Activated naive CD4-positive, alpha-beta T cell treated with anti-CD3 and anti-CD28 coated beads, Interleukin-2, amount 50 U/mL, for 24 hours (primary cell): ENCODE measurements at regions not wholly inside any gene's neighbourhood (a gene's known extent, or its start where the extent isn't known, plus 50 kb on each side); places are given as distances from the start of the nearest gene placed in this dataset.
"Not testable (repeated sequence)": the region's sequence is repeated elsewhere in the genome, so short reads cannot be mapped to it uniquely, and the experiment has no call there.

Experiments
- H3K27ac Mint-ChIP-seq: one replicate; pipeline ENCODE4 v1.8.0; 2021; ENCODE audit warnings: mild to moderate bottlenecking, mixed read lengths
- H3K27me3 Mint-ChIP-seq: one replicate; pipeline ENCODE4 v1.8.0; 2021; ENCODE audit warnings: mixed read lengths
- H3K36me3 Mint-ChIP-seq: one replicate; pipeline ENCODE4 v1.8.0; 2021; ENCODE audit warnings: mixed read lengths
- H3K4me1 Mint-ChIP-seq: one replicate; pipeline ENCODE4 v1.8.0; 2021; ENCODE audit warnings: mixed read lengths
- H3K4me3 Mint-ChIP-seq: one replicate; pipeline ENCODE4 v1.8.0; 2021; ENCODE audit warnings: mild to moderate bottlenecking, mixed read lengths
- H3K9me3 Mint-ChIP-seq: one replicate; pipeline ENCODE4 v1.8.0; 2021; ENCODE audit warnings: mixed read lengths

GRCh38 chr1:60668585-60668984, 413.8 kb upstream of the NFIA start:
- Mint-ChIP-seq H3K36me3 (no peaks in the 10 kb centered on the region), H3K27ac (no peak overlapping the region), H3K4me3 (no peak overlapping the region), H3K9me3 (no peaks in the 10 kb centered on the region), H3K27me3 (peaks cover 3% of the 10 kb centered on the region), H3K4me1 (no peaks in the 10 kb centered on the region)

DNA sequence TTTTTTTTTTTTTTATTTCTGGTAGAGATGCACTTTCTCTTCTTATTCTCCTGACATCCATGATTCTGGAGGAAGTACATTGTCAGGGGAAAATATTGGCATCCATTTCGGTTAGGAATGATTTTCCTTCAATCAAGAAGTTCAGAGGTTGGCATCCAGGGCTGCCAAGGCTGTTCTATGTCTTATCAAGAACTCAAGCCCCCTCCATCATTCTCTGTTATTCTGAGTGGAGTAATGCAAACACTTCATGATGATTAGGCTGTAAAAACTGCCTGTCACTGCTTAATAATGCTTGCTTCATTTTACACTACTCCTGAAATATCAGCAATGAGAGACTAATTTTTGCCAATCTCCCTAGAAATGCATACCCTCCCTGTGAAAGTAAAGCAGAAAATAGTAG, 417.1 kb upstream of the NFIA start:
- Mint-ChIP-seq H3K4me3 (no peak overlapping the region), H3K9me3 (no peaks in the 10 kb centered on the region), H3K27me3 (peaks cover 3% of the 10 kb centered on the region), H3K27ac (no peak overlapping the region), H3K36me3 (no peaks in the 10 kb centered on the region), H3K4me1 (no peaks in the 10 kb centered on the region)

DNA sequence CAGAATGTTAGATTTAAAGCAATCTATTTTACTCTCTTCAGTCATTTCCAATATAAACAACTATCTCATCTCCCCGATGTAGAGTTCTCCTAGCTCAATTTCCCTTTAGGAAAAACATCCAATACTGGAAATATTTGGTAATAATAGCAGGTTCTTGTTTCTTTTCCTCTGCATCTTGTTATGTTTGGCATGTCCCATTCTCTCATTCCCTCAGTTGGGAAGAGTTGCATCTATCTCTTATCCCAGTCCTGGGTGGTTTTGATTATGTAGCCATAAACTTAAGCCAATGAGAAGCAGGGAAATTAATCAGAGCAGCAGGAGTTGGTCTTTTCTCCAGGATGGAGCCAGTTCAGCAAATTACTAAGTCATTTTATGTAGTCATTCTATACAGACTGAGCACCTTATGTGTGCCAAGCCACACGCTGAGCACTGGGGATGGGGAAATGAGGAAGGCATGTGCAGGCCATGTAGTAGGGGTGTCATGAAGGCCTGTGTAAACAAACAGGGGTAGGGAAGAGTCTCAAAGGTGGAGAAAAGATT, 418.2 kb upstream of the NFIA start:
- no peaks in the 10 kb centered on the region for H3K9me3 Mint-ChIP-seq
- H3K4me1 Mint-ChIP-seq: no peaks in the 10 kb centered on the region
- H3K4me3 Mint-ChIP-seq: no peak overlapping the region
- H3K27ac Mint-ChIP-seq: no peak overlapping the region
- H3K27me3 Mint-ChIP-seq: no peaks in the 10 kb centered on the region
- no peaks in the 10 kb centered on the region for H3K36me3 Mint-ChIP-seq

DNA sequence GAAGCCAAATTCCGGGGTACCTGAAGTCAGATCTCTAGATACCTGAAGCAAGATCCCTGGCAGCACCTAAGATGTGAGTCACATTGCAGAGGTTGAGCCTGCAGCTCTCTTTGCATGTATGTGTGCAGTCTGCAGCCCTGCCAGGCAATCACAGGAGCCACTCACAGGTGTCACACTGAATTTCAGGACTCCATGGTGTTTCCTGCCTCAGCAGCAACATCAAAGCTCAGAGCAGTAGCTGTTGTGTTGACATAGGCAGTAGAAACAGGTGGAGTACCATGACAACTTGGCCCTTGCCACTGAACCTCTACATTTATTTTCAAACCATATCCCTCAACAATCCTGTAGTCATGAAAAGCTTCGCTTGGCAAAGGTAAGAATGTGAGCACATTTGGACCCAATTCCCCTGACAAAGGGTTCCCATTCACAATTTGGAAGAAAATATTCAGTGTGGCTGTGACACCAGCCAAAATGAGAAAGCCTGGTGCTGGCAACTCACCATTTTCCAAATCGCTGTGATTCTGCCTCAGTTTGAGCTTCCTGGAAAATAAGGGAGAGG, 419.8 kb upstream of the NFIA start:
- Mint-ChIP-seq H3K36me3 (no peaks in the 10 kb centered on the region), H3K9me3 (no peaks in the 10 kb centered on the region), H3K4me3 (no peak overlapping the region), H3K27me3 (no peaks in the 10 kb centered on the region), H3K4me1 (no peaks in the 10 kb centered on the region), H3K27ac (no peak overlapping the region)

DNA sequence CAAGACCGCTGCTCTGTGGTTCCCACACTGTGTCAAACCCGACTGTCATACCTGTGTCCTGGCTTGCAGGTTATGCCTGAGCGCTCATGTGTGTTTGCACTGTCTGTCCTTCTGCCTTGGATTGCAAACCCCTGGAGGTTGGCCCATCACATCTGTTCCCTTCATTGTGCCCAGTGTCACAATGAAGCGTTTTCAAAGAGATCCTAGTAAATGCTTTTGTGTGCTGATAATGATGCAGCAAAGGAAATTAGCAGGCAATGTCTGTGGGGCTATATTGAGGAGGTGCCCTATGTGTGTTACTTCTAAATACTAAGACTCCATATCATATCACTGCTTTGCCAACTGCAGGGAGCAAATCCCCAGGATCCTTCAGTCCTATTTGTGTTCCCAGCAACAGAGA, 424.4 kb upstream of the NFIA start:
- peaks cover 4% of the 10 kb centered on the region for H3K9me3 Mint-ChIP-seq
- no peak overlapping the region for H3K27ac Mint-ChIP-seq
- H3K27me3 Mint-ChIP-seq: no peaks in the 10 kb centered on the region
- no peaks in the 10 kb centered on the region for H3K4me1 Mint-ChIP-seq
- no peaks in the 10 kb centered on the region for H3K36me3 Mint-ChIP-seq
- no peak overlapping the region for H3K4me3 Mint-ChIP-seq

- no peaks in the 10 kb centered on the region for H3K36me3 Mint-ChIP-seq
- H3K4me1 Mint-ChIP-seq: no peaks in the 10 kb centered on the region
- no peak overlapping the region for H3K4me3 Mint-ChIP-seq
- no peak overlapping the region for H3K27ac Mint-ChIP-seq
- no peaks in the 10 kb centered on the region for H3K27me3 Mint-ChIP-seq
- peaks cover 4% of the 10 kb centered on the region for H3K9me3 Mint-ChIP-seq
Observed at GRCh38 chr1:60655679-60656355, 426.5 kb upstream of the NFIA start.

DNA sequence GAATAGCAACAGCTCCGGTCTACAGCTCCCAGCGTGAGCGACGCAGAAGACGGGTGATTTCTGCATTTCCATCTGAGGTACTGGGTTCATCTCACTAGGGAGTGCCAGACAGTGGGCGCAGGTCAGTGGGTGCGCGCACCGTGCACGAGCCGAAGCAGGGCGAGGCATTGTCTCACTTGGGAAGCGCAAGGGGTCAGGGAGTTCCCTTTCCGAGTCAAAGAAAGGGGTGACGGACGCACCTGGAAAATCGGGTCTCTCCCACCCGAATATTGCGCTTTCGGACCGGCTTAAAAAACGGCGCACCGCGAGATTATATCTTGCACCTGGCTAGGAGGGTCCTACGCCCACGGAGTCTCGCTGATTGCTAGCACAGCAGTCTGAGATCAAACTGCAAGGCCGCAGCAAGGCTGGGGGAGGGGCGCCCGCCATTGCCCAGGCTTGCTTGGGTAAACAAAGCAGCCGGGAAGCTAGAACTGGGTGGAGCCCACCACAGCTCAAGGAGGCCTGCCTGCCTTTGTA, 442.3 kb upstream of the NFIA start:
- H3K27ac Mint-ChIP-seq, H3K36me3 Mint-ChIP-seq, H3K4me3 Mint-ChIP-seq, H3K4me1 Mint-ChIP-seq, H3K27me3 Mint-ChIP-seq, H3K9me3 Mint-ChIP-seq: not testable (repeated sequence)

DNA sequence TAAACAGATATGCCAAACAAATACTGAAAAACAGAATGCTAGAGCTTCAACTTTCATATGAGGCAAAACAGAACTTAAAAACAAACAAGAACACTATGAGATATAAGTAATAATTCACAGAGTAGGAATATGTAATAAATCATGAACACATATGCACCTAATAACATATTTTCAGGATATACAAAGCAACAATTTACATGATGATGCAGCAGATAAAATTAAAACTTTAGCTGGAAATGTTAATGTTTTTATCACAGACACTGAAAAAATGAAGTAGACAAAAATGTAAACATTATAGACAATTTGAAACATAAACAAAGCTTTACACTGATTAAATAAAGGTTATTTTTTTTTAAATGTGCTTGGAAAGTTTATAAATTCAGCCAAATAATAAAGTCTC, 443.1 kb upstream of the NFIA start:
- H3K9me3 Mint-ChIP-seq: no peaks in the 10 kb centered on the region
- no peaks in the 10 kb centered on the region for H3K36me3 Mint-ChIP-seq
- no peak overlapping the region for H3K4me3 Mint-ChIP-seq
- H3K27me3 Mint-ChIP-seq: peaks cover 2% of the 10 kb centered on the region
- no peaks in the 10 kb centered on the region for H3K4me1 Mint-ChIP-seq
- H3K27ac Mint-ChIP-seq: peak overlapping the region; percentile 23

GRCh38 chr1:60637651-60638050, 444.7 kb upstream of the NFIA start:
- Mint-ChIP-seq H3K27ac (no peak overlapping the region), H3K27me3 (peaks cover 2% of the 10 kb centered on the region), H3K9me3 (no peaks in the 10 kb centered on the region), H3K4me3 (no peak overlapping the region), H3K4me1 (no peaks in the 10 kb centered on the region), H3K36me3 (no peaks in the 10 kb centered on the region)

DNA sequence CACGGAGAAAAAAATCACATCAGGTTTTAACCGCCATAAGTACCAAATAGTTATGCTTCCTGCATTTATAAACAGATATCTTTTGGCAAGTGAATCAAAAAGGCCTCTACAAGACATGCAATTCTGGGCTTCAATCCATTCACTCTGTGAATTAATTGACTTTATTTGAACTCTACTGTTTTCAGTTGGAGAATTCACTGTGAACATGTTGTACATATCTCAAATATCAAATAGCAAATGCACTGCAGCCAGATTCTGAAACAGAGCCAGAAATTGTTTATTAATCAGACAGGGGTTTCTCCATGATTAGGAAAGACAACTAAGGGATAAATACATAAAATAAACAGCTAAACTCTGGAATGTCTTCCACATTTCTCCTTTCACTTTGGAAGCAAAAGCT, 445.4 kb upstream of the NFIA start:
- Mint-ChIP-seq H3K36me3 (no peaks in the 10 kb centered on the region), H3K4me1 (no peaks in the 10 kb centered on the region)

DNA sequence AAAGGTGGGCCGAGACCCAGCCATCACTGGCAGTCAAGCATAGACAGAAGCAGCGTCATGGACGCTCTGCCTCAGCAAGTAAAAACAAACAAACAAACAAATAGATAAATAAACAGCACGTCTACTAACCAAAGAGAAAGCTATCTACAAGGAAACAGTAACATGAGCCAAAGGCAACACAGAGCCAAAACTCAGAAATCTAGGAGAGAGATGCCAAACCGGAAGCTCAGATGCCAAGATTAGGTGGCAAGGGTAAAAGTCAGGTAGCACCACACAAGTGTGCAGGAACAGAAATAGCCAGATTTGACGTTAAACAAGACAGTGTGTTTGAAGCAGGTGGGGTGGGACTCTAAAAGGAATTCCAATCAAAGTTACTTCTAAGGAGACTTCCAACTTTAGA, 448.3 kb upstream of the NFIA start:
- H3K4me1 Mint-ChIP-seq: no peaks in the 10 kb centered on the region
- no peaks in the 10 kb centered on the region for H3K36me3 Mint-ChIP-seq
- peaks cover 2% of the 10 kb centered on the region for H3K27me3 Mint-ChIP-seq
- H3K9me3 Mint-ChIP-seq: peaks cover 5% of the 10 kb centered on the region
- no peak overlapping the region for H3K4me3 Mint-ChIP-seq
- H3K27ac Mint-ChIP-seq: no peak overlapping the region

More for the DNA sequence above, 445.4 kb upstream of the NFIA start:
- Mint-ChIP-seq H3K4me3 (no peak overlapping the region), H3K27ac (no peak overlapping the region), H3K9me3 (no peaks in the 10 kb centered on the region), H3K27me3 (peaks cover 2% of the 10 kb centered on the region)

DNA sequence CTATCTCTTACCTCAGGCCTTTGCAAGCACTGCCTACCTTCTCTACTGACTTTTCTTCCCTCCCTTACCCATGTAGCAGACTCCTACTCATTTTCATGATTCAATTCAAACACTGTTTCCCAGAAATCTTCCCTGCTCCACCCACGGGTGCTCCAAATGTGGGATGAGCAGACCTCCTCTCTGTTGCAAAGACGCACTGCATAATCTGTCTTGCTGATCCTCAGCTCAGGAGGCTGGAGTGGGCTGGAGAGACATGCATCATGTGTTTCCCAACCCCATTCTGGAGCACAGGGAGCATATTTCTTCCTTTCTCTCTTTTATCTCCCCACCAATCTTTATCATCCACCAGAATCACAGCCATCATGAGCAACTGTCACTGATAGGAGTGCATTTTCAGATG, 459.9 kb upstream of the NFIA start:
- Mint-ChIP-seq H3K27ac (no peak overlapping the region), H3K4me3 (no peak overlapping the region), H3K4me1 (no peaks in the 10 kb centered on the region), H3K36me3 (no peaks in the 10 kb centered on the region), H3K27me3 (peaks cover 12% of the 10 kb centered on the region), H3K9me3 (no peaks in the 10 kb centered on the region)

DNA sequence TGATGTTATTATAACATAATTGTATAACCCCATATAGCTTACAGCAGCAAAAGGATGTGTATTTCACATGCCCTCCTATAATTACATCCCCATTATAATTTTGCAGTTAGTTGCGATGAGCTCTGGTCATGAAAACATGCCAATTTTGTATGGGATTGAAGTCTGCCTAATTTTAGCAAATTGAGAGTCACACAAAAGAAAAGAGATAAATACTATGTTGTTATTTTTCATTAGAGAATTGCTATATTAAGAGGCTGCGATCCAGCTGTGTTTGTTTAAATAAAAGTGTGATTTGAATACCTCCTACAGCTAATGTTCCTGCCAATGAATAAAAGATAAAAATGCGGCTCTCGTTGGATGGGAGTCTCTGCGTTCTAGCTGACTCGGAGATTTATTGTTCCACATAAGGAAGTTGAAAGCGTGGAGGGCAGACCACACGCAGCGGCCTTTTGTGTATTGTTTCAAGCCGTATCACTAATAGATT, 461.0 kb upstream of the NFIA start:
- no peak overlapping the region for H3K27ac Mint-ChIP-seq
- H3K9me3 Mint-ChIP-seq: no peaks in the 10 kb centered on the region
- H3K27me3 Mint-ChIP-seq: peaks cover 15% of the 10 kb centered on the region
- H3K4me3 Mint-ChIP-seq: no peak overlapping the region
- no peaks in the 10 kb centered on the region for H3K36me3 Mint-ChIP-seq
- no peaks in the 10 kb centered on the region for H3K4me1 Mint-ChIP-seq

- Mint-ChIP-seq H3K27me3 (peaks cover 15% of the 10 kb centered on the region), H3K4me1 (no peaks in the 10 kb centered on the region), H3K9me3 (no peaks in the 10 kb centered on the region), H3K27ac (no peak overlapping the region), H3K36me3 (no peaks in the 10 kb centered on the region), H3K4me3 (no peak overlapping the region)
Observed at GRCh38 chr1:60620087-60620486, 462.3 kb upstream of the NFIA start.

GRCh38 chr1:60619581-60619980, 462.8 kb upstream of the NFIA start:
- no peaks in the 10 kb centered on the region for H3K36me3 Mint-ChIP-seq
- H3K27me3 Mint-ChIP-seq: peaks cover 12% of the 10 kb centered on the region

DNA sequence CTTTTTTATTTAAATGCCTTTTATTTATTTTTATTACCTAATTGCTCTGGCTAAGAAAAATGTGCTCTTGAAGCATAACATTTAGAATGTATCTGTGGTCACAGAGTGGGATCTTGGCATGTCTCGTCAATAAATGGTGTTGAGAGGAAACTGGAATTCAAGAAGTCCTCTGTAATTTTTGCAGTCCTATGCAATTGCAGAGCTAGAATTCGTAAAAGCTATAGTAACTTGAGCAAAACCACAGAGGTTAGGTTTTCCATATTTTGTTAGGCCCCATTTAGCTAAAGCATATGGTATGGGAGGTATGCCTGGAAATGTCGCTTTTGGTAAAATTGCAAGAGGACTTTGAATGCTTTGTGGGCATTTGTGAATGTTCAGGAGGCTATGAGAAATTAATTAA, 466.7 kb upstream of the NFIA start:
- no peaks in the 10 kb centered on the region for H3K9me3 Mint-ChIP-seq
- H3K4me3 Mint-ChIP-seq: no peak overlapping the region
- no peaks in the 10 kb centered on the region for H3K36me3 Mint-ChIP-seq
- peaks cover 4% of the 10 kb centered on the region for H3K27me3 Mint-ChIP-seq
- no peak overlapping the region for H3K27ac Mint-ChIP-seq
- no peaks in the 10 kb centered on the region for H3K4me1 Mint-ChIP-seq

More at GRCh38 chr1:60619581-60619980, 462.8 kb upstream of the NFIA start:
- H3K9me3 Mint-ChIP-seq: no peaks in the 10 kb centered on the region
- H3K4me1 Mint-ChIP-seq: no peaks in the 10 kb centered on the region
- no peak overlapping the region for H3K27ac Mint-ChIP-seq
- H3K4me3 Mint-ChIP-seq: no peak overlapping the region
